PC-3 (cell line): ENCODE measurements at regions not wholly inside any gene's neighbourhood (a gene's known extent, or its start where the extent isn't known, plus 50 kb on each side); places are given as distances from the start of the nearest gene placed in this dataset.

ENCODE experiments used
- CTCF ChIP-seq: fragments of 300-600 bp; sonication (generic); conservative IDR thresholded peaks from 2 replicates; pipeline ENCODE4 v1.5.1; 2017; ENCODE audit warnings: antibody characterized with exemption, low read depth, mild to moderate bottlenecking, low read length
- EZH2 ChIP-seq: fragments of 300-600 bp; sonication (generic); IDR thresholded peaks from one replicate; pipeline ENCODE4 v1.6.1; 2017; ENCODE audit warnings: antibody characterized with exemption, mild to moderate bottlenecking, low read length; ENCODE audit not compliant: unreplicated experiment

- TF ChIP-seq CTCF, result no peak
- TF ChIP-seq EZH2, result no peak
Observed at GRCh38 chr14:55794655-55795595, 214.9 kb downstream of the KTN1 start.
